IPS-18a (cell line): ENCODE measurements at regions not wholly inside any gene's neighbourhood (a gene's known extent, or its start where the extent isn't known, plus 50 kb on each side); places are given as distances from the start of the nearest gene placed in this dataset.

Experiments used
- H3K27ac ChIP-seq: one replicate; pipeline ENCODE4 v1.5.1; 2013; ENCODE audit warnings: low read length
- H3K27me3 ChIP-seq: one replicate; pipeline ENCODE4 v1.6.1; 2013; ENCODE audit warnings: mild to moderate bottlenecking, low read length; ENCODE audit not compliant: control insufficient read depth, insufficient read depth
- H3K36me3 ChIP-seq: one replicate; pipeline ENCODE4 v1.6.1; 2013; ENCODE audit warnings: low read depth, low read length; ENCODE audit not compliant: control insufficient read depth
- H3K4me1 ChIP-seq: one replicate; pipeline ENCODE4 v1.6.1; 2013; ENCODE audit warnings: low read depth, low read length; ENCODE audit not compliant: control insufficient read depth
- H3K4me3 ChIP-seq: one replicate; pipeline ENCODE4 v1.5.1; 2013; ENCODE audit warnings: low read length
- H3K9ac ChIP-seq: one replicate; pipeline ENCODE4 v1.6.1; 2013; ENCODE audit warnings: mild to moderate bottlenecking, low read length, moderate library complexity
- H3K9me3 ChIP-seq: one replicate; pipeline ENCODE4 v1.6.1; 2013; ENCODE audit warnings: low read depth, low read length; ENCODE audit not compliant: control insufficient read depth

GRCh38 chr6:132088150-132088549 lies 137.0 kb upstream of the CCN2 start:
- Histone ChIP-seq H3K9me3 (no peaks in the 10 kb centered on the region), H3K4me3 (no peak overlapping the region), H3K36me3 (no peaks in the 10 kb centered on the region), H3K27me3 (no peaks in the 10 kb centered on the region), H3K9ac (no peak overlapping the region), H3K27ac (no peak overlapping the region), H3K4me1 (peaks cover 22% of the 10 kb centered on the region)

GRCh38 chr6:132087391-132087790 lies 136.2 kb upstream of the CCN2 start:
- Histone ChIP-seq H3K36me3 (no peaks in the 10 kb centered on the region), H3K27ac (no peak overlapping the region), H3K4me1 (peaks cover 22% of the 10 kb centered on the region)

GRCh38 chr6:132085731-132086130 lies 134.6 kb upstream of the CCN2 start:
- Histone ChIP-seq H3K27ac (no peak overlapping the region), H3K27me3 (no peaks in the 10 kb centered on the region), H3K4me1 (peaks cover 22% of the 10 kb centered on the region), H3K4me3 (no peak overlapping the region), H3K9me3 (no peaks in the 10 kb centered on the region), H3K9ac (no peak overlapping the region), H3K36me3 (no peaks in the 10 kb centered on the region)

More at GRCh38 chr6:132087391-132087790, 136.2 kb upstream of the CCN2 start:
- Histone ChIP-seq H3K4me3 (no peak overlapping the region), H3K27me3 (no peaks in the 10 kb centered on the region), H3K9ac (no peak overlapping the region), H3K9me3 (no peaks in the 10 kb centered on the region)

- peaks cover 22% of the 10 kb centered on the region for H3K4me1 ChIP-seq
- H3K9me3 ChIP-seq, result no peaks in the 10 kb centered on the region
- no peaks in the 10 kb centered on the region for H3K27me3 ChIP-seq
- no peak overlapping the region for H3K9ac ChIP-seq
- no peak overlapping the region for H3K27ac ChIP-seq
- no peaks in the 10 kb centered on the region for H3K36me3 ChIP-seq
- H3K4me3 ChIP-seq, result no peak overlapping the region
These were observed 133.8 kb upstream of the CCN2 start for GRCh38 chr6:132084811-132085509.

GRCh38 chr6:132082421-132082820 lies 131.2 kb upstream of the CCN2 start:
- no peaks in the 10 kb centered on the region for H3K36me3 ChIP-seq
- H3K4me3 ChIP-seq, result no peak overlapping the region
- H3K9me3 ChIP-seq, result no peaks in the 10 kb centered on the region
- H3K4me1 ChIP-seq, result peaks cover 8% of the 10 kb centered on the region
- H3K9ac ChIP-seq, result no peak overlapping the region
- H3K27ac ChIP-seq, result no peak overlapping the region
- no peaks in the 10 kb centered on the region for H3K27me3 ChIP-seq

- no peaks in the 10 kb centered on the region for H3K9me3 ChIP-seq
- H3K27ac ChIP-seq, result no peak overlapping the region
- no peak overlapping the region for H3K4me3 ChIP-seq
- H3K36me3 ChIP-seq, result no peaks in the 10 kb centered on the region
- peaks cover 8% of the 10 kb centered on the region for H3K4me1 ChIP-seq
- H3K27me3 ChIP-seq, result no peaks in the 10 kb centered on the region
- H3K9ac ChIP-seq, result no peak overlapping the region
These were observed 130.2 kb upstream of the CCN2 start for GRCh38 chr6:132081338-132081737.

GRCh38 chr6:132079286-132079685 lies 128.1 kb upstream of the CCN2 start:
- Histone ChIP-seq H3K27me3 (no peaks in the 10 kb centered on the region), H3K9ac (no peak overlapping the region), H3K4me3 (no peak overlapping the region), H3K27ac (no peak overlapping the region), H3K9me3 (no peaks in the 10 kb centered on the region), H3K36me3 (no peaks in the 10 kb centered on the region), H3K4me1 (no peaks in the 10 kb centered on the region)

- H3K36me3 ChIP-seq, result no peaks in the 10 kb centered on the region
- H3K27me3 ChIP-seq, result no peaks in the 10 kb centered on the region
- no peaks in the 10 kb centered on the region for H3K9me3 ChIP-seq
- no peak overlapping the region for H3K9ac ChIP-seq
- no peak overlapping the region for H3K4me3 ChIP-seq
- H3K27ac ChIP-seq, result no peak overlapping the region
- H3K4me1 ChIP-seq, result no peaks in the 10 kb centered on the region
These were observed 125.3 kb upstream of the CCN2 start for GRCh38 chr6:132076452-132076851.

GRCh38 chr6:132072831-132073230 lies 121.7 kb upstream of the CCN2 start:
- H3K9ac ChIP-seq, result no peak overlapping the region
- H3K27ac ChIP-seq, result no peak overlapping the region
- no peaks in the 10 kb centered on the region for H3K4me1 ChIP-seq
- no peaks in the 10 kb centered on the region for H3K27me3 ChIP-seq
- H3K4me3 ChIP-seq, result no peak overlapping the region
- no peaks in the 10 kb centered on the region for H3K36me3 ChIP-seq
- H3K9me3 ChIP-seq, result no peaks in the 10 kb centered on the region

GRCh38 chr6:132072271-132072670 lies 121.1 kb upstream of the CCN2 start:
- no peak overlapping the region for H3K9ac ChIP-seq
- no peaks in the 10 kb centered on the region for H3K27me3 ChIP-seq
- no peak overlapping the region for H3K27ac ChIP-seq
- no peaks in the 10 kb centered on the region for H3K36me3 ChIP-seq
- no peak overlapping the region for H3K4me3 ChIP-seq
- H3K9me3 ChIP-seq, result no peaks in the 10 kb centered on the region
- no peaks in the 10 kb centered on the region for H3K4me1 ChIP-seq

GRCh38 chr6:132070356-132070755 lies 119.2 kb upstream of the CCN2 start:
- H3K36me3 ChIP-seq, result no peaks in the 10 kb centered on the region
- H3K4me3 ChIP-seq, result no peak overlapping the region
- no peaks in the 10 kb centered on the region for H3K4me1 ChIP-seq
- no peak overlapping the region for H3K9ac ChIP-seq
- no peak overlapping the region for H3K27ac ChIP-seq
- H3K9me3 ChIP-seq, result no peaks in the 10 kb centered on the region
- no peaks in the 10 kb centered on the region for H3K27me3 ChIP-seq

- no peak overlapping the region for H3K9ac ChIP-seq
- no peaks in the 10 kb centered on the region for H3K9me3 ChIP-seq
- no peak overlapping the region for H3K27ac ChIP-seq
- no peak overlapping the region for H3K4me3 ChIP-seq
- H3K27me3 ChIP-seq, result no peaks in the 10 kb centered on the region
- no peaks in the 10 kb centered on the region for H3K4me1 ChIP-seq
- no peaks in the 10 kb centered on the region for H3K36me3 ChIP-seq
These were observed 117.6 kb upstream of the CCN2 start for GRCh38 chr6:132068766-132069165.
